ENCODE measurements at regions not wholly inside any gene's neighbourhood (a gene's known extent, or its start where the extent isn't known, plus 50 kb on each side); places are given as distances from the start of the nearest gene placed in this dataset.

DNA sequence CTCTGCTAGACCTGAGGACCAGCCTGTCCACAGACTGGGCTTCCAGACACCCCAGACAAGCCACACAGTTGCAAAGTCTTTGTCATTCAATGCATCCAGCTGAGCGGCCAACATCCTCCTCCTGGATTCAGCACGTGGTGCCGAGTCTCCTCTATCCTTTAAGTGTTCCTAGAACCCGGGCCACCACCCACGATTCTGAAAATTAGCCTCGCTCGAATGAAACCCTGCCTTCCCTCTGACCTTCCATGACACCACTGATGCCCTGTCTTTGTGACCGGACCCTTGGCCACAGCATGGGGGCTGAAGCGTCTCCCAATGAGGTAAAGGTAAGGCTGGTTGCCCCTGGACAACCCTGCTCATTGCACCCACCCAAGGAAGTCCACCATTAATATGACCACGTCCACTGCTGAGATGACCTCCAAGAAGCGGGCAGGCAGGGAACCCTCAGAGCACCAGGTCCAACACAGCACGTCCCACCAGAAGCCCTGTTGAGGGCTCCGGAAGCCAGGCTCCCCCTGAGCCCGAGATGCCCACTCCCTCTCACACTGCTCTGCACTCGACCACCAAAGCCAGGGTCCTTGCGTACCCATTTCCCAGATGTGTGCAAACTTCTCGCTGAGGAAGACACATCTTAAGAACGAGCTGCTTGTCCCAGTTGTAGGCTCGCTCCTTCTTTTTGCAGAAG lies 279.0 kb downstream of the CTTN start:
- DNase-seq (no peak), ATAC-seq (ENCODE audit: insufficient read depth, low read depth) (no peak)
- no peak overlapping the region for H2AFZ ChIP-seq (ENCODE audit: low read depth, low read length)
- no peaks in the 10 kb centered on the region for H3K36me3 ChIP-seq (ENCODE audit: insufficient read depth, low read length)
- no peak overlapping the region for H3K9ac ChIP-seq (ENCODE audit: low read depth, low read length)
- no peaks in the 10 kb centered on the region for H3K4me1 ChIP-seq (ENCODE audit: insufficient read depth, low read length)
- H3K4me2 ChIP-seq (ENCODE audit: insufficient read depth, low read length): no peak overlapping the region
- TF ChIP-seq, protein P1, sequence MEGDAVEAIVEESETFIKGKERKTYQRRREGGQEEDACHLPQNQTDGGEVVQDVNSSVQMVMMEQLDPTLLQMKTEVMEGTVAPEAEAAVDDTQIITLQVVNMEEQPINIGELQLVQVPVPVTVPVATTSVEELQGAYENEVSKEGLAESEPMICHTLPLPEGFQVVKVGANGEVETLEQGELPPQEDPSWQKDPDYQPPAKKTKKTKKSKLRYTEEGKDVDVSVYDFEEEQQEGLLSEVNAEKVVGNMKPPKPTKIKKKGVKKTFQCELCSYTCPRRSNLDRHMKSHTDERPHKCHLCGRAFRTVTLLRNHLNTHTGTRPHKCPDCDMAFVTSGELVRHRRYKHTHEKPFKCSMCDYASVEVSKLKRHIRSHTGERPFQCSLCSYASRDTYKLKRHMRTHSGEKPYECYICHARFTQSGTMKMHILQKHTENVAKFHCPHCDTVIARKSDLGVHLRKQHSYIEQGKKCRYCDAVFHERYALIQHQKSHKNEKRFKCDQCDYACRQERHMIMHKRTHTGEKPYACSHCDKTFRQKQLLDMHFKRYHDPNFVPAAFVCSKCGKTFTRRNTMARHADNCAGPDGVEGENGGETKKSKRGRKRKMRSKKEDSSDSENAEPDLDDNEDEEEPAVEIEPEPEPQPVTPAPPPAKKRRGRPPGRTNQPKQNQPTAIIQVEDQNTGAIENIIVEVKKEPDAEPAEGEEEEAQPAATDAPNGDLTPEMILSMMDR (IDR thresholded peaks at IDR 0.05; ENCODE audit: borderline replicate concordance, extremely low read depth, low read length, poor library complexity, severe bottlenecking): no peak
- TF ChIP-seq EZH2 (IDR thresholded peaks at IDR 0.05; ENCODE audit: borderline replicate concordance, low read depth, low read length, severe bottlenecking): no peak
- peaks cover 3% of the 10 kb centered on the region for H4K20me1 ChIP-seq (ENCODE audit: insufficient read depth, low read length)
- no peak overlapping the region for H3K27ac ChIP-seq (ENCODE audit: low read length)
- no peak overlapping the region for H3K4me3 ChIP-seq (ENCODE audit: low read depth in 1 of 2, low read length in 2 of 2)
- H3K9me3 ChIP-seq (ENCODE audit: insufficient read depth, low read length, severe bottlenecking): no peaks in the 10 kb centered on the region
- no peaks in the 10 kb centered on the region for H3K27me3 ChIP-seq (ENCODE audit: insufficient read depth, low read length, poor library complexity)
- no peaks in the 10 kb centered on the region for H3K79me2 ChIP-seq (ENCODE audit: insufficient read depth, low read length)

- no peaks in the 10 kb centered on the region for H3K79me2 ChIP-seq (ENCODE audit: insufficient read depth, low read length)
- H3K27me3 ChIP-seq (ENCODE audit: insufficient read depth, low read length, poor library complexity): no peaks in the 10 kb centered on the region
- no peak for TF ChIP-seq EZH2 (IDR thresholded peaks at IDR 0.05; ENCODE audit: borderline replicate concordance, low read depth, low read length, severe bottlenecking)
- TF ChIP-seq, protein P1 (IDR thresholded peaks at IDR 0.05; ENCODE audit: borderline replicate concordance, extremely low read depth, low read length, poor library complexity, severe bottlenecking): no peak
- no peak overlapping the region for H2AFZ ChIP-seq (ENCODE audit: low read depth, low read length)
- no peaks in the 10 kb centered on the region for H3K4me1 ChIP-seq (ENCODE audit: insufficient read depth, low read length)
- H3K4me3 ChIP-seq (ENCODE audit: low read depth in 1 of 2, low read length in 2 of 2): no peak overlapping the region
- no peaks in the 10 kb centered on the region for H3K36me3 ChIP-seq (ENCODE audit: insufficient read depth, low read length)
- no peak for DNase-seq
- H3K9me3 ChIP-seq (ENCODE audit: insufficient read depth, low read length, severe bottlenecking): no peaks in the 10 kb centered on the region
- H3K27ac ChIP-seq (ENCODE audit: low read length): no peak overlapping the region
- no peak overlapping the region for H3K4me2 ChIP-seq (ENCODE audit: insufficient read depth, low read length)
- peaks cover 3% of the 10 kb centered on the region for H4K20me1 ChIP-seq (ENCODE audit: insufficient read depth, low read length)
- H3K9ac ChIP-seq (ENCODE audit: low read depth, low read length): no peak overlapping the region
- no peak for ATAC-seq (ENCODE audit: insufficient read depth, low read depth)
These were observed 280.9 kb downstream of the CTTN start for GRCh38 chr11:70678931-70679900.

GRCh38 chr11:70680781-70681281 lies 282.5 kb downstream of the CTTN start:
- ATAC-seq (ENCODE audit: insufficient read depth, low read depth): no peak
- no peaks in the 10 kb centered on the region for H3K27me3 ChIP-seq (ENCODE audit: insufficient read depth, low read length, poor library complexity)

More at GRCh38 chr11:70680781-70681281, 282.5 kb downstream of the CTTN start:
- Histone ChIP-seq H2AFZ (ENCODE audit: low read depth, low read length) (no peak overlapping the region), H3K4me2 (ENCODE audit: insufficient read depth, low read length) (no peak overlapping the region), H3K79me2 (ENCODE audit: insufficient read depth, low read length) (no peaks in the 10 kb centered on the region), H3K9me3 (ENCODE audit: insufficient read depth, low read length, severe bottlenecking) (no peaks in the 10 kb centered on the region), H3K4me3 (ENCODE audit: low read depth in 1 of 2, low read length in 2 of 2) (no peak overlapping the region), H3K4me1 (ENCODE audit: insufficient read depth, low read length) (no peaks in the 10 kb centered on the region), H3K27ac (ENCODE audit: low read length) (no peak overlapping the region), H4K20me1 (ENCODE audit: insufficient read depth, low read length) (peaks cover 7% of the 10 kb centered on the region), H3K9ac (ENCODE audit: low read depth, low read length) (no peak overlapping the region), H3K36me3 (ENCODE audit: insufficient read depth, low read length) (no peaks in the 10 kb centered on the region)
- DNase-seq: no peak
- TF ChIP-seq, protein P1 (IDR thresholded peaks at IDR 0.05; ENCODE audit: borderline replicate concordance, extremely low read depth, low read length, poor library complexity, severe bottlenecking): no peak
- TF ChIP-seq EZH2 (IDR thresholded peaks at IDR 0.05; ENCODE audit: borderline replicate concordance, low read depth, low read length, severe bottlenecking): no peak
